AG04450 (cell line): ENCODE measurements at regions not wholly inside any gene's neighbourhood (a gene's known extent, or its start where the extent isn't known, plus 50 kb on each side); places are given as distances from the start of the nearest gene placed in this dataset.

Source experiments
- CTCF ChIA-PET: fragments of 300-600, 350-600 bp; formaldehyde crosslinking; extraction: SDS; loops from one replicate; lab custom pipeline; 2022; ENCODE audit warnings: antibody characterized with exemption, inconsistent platforms; lab: Charles Lee
- POLR2A ChIA-PET: fragments of 350-600 bp; formaldehyde crosslinking; extraction: SDS; loops from one replicate; lab custom pipeline; 2021; ENCODE audit warnings: antibody characterized with exemption, inconsistent platforms; lab: Yijun Ruan, JAX
- DNase-seq: peaks from one replicate; pipeline ENCODE4 v3.0.0-alpha.2; 2011; ENCODE audit warnings: low read depth, low spot score
- H3K27ac ChIP-seq: one replicate; pipeline ENCODE4 v1.5.1; 2012; ENCODE audit warnings: low read depth, low read length, control low read depth
- H3K27me3 ChIP-seq: one replicate; pipeline ENCODE4 v1.6.0; 2012; ENCODE audit warnings: low read length; ENCODE audit not compliant: control insufficient read depth, insufficient read depth
- H3K4me3 ChIP-seq: 2 replicates; pipeline ENCODE4 v1.5.1; 2011; ENCODE audit warnings: mild to moderate bottlenecking, low read depth, low read length, control low read depth
- H3K9me3 ChIP-seq: 2 replicates; pipeline ENCODE4 v1.5.1; 2012; ENCODE audit warnings: low read length; ENCODE audit not compliant: control insufficient read depth, insufficient read depth
- TF ChIP-seq, protein P1 (sequence below): IDR thresholded peaks from 2 replicates; pipeline ENCODE4 v1.5.1; 2011; ENCODE audit warnings: low read depth, low read length, control low read depth, inconsistent platforms

DNA sequence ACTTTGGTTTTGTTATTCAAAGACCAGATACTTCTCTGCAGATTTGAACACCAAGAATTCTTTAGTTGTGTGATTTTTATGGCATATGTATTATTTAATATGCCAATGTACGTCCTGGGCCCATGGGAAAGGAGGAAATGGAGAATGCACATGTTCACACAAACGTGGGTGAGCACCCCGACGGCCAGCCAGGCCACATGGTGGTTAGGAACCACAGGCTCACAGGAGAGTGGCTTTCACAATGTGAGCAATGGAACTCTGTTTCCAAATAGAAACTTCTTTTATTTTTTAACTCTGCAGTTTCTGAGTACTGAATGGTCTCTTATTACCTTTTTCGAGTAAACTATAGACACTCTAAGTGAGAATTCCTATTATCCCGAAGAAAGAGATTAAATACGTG lies 58.0 kb upstream of the UNC5C start:
- Histone ChIP-seq H3K4me3 (no peak overlapping the region), H3K27ac (no peak overlapping the region), H3K27me3 (no peaks in the 10 kb centered on the region), H3K9me3 (no peaks in the 10 kb centered on the region)
- ChIA-PET CTCF (no interaction called here), POLR2A (no interaction called here)
- no peak for DNase-seq
- TF ChIP-seq, protein P1, sequence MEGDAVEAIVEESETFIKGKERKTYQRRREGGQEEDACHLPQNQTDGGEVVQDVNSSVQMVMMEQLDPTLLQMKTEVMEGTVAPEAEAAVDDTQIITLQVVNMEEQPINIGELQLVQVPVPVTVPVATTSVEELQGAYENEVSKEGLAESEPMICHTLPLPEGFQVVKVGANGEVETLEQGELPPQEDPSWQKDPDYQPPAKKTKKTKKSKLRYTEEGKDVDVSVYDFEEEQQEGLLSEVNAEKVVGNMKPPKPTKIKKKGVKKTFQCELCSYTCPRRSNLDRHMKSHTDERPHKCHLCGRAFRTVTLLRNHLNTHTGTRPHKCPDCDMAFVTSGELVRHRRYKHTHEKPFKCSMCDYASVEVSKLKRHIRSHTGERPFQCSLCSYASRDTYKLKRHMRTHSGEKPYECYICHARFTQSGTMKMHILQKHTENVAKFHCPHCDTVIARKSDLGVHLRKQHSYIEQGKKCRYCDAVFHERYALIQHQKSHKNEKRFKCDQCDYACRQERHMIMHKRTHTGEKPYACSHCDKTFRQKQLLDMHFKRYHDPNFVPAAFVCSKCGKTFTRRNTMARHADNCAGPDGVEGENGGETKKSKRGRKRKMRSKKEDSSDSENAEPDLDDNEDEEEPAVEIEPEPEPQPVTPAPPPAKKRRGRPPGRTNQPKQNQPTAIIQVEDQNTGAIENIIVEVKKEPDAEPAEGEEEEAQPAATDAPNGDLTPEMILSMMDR, result no peak

GRCh38 chr4:95603393-95603792 lies 54.6 kb upstream of the UNC5C start:
- TF ChIP-seq, protein P1, result no peak
- Histone ChIP-seq H3K4me3 (no peak overlapping the region), H3K27ac (no peak overlapping the region), H3K27me3 (no peaks in the 10 kb centered on the region), H3K9me3 (no peaks in the 10 kb centered on the region)
- ChIA-PET CTCF (no interaction called here), POLR2A (no interaction called here)
- DNase-seq, result no peak

DNA sequence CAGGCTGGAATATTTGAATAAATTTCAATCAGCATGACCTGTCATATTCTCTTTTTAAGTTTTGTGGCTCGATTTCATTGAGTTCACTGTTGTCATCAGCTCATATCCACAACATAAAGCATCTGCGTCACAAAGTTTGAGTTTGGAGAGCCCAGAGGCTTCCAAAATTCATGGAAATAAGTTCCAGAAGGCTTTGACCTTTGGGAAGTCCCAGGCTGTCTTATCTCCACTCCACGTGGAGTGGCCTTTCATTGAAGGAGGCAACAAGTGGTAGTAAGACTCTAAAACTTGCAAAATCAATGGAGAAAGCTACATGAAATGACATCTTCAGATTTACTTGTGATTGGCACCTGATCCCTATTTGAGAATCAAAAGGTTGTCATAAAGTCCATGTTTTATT lies 54.1 kb upstream of the UNC5C start:
- no peak for DNase-seq
- ChIA-PET POLR2A (no interaction called here), CTCF (no interaction called here)
- no peaks in the 10 kb centered on the region for H3K27me3 ChIP-seq
- no peaks in the 10 kb centered on the region for H3K9me3 ChIP-seq
- TF ChIP-seq, protein P1, result no peak
- no peak overlapping the region for H3K4me3 ChIP-seq
- no peak overlapping the region for H3K27ac ChIP-seq

DNA sequence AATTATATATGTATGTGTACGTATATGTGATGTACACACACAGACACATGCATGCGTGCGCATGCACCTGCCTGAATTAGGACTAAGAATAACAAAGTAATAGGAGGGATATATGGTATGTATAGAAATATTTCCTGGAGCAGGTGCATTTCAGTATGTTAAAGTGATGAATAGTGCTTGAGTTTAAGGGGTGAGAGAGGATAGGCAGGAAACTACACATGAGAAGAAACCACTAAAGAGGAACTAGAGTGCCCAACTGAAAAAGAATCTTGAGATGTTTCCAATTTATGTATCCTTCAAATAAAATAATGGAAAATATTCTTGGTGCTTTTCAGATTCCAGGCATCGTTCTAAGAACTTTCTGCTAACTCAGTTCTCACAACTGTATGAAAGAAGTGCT lies 52.6 kb upstream of the UNC5C start:
- POLR2A ChIA-PET, result no interaction called here
- Histone ChIP-seq H3K27ac (no peak overlapping the region), H3K27me3 (no peaks in the 10 kb centered on the region), H3K4me3 (no peak overlapping the region), H3K9me3 (no peaks in the 10 kb centered on the region)
- TF ChIP-seq, protein P1, result no peak
- no peak for DNase-seq
- CTCF ChIA-PET, result no interaction called here

DNA sequence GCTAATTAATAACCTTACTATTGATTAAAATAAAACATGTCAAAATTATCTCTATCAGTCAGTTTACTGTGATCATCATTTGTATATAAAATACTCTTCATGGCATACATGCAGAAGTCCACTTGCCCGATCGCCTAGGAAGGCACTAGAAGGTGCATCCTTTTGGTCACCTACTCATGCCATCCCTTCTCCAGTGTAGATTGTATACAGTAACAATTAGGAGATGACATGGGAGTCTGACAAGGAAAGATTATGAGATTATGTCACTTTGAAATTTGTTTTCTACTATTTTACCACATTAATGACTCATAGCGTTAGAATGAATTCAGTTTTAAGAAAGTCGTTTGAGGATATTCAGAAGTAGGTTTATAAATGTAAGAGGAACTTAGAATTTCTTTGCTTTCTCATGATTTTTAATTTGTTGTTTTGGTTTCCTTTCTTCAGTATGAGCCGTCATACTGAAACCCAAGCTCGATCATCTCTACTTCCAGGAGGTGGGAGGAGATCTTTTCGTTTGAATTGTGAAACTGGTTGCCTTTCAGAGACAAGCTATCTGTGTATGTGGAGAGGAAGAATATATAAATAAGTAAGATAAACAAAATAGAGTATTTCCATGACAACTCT lies 51.1 kb upstream of the UNC5C start:
- TF ChIP-seq, protein P1, result no peak
- no peak overlapping the region for H3K4me3 ChIP-seq
- ChIA-PET CTCF (no interaction called here), POLR2A (no interaction called here)
- H3K27ac ChIP-seq, result no peak overlapping the region
- no peaks in the 10 kb centered on the region for H3K27me3 ChIP-seq
- DNase-seq, result no peak
- no peaks in the 10 kb centered on the region for H3K9me3 ChIP-seq
